H1 (cell line): ENCODE measurements at regions not wholly inside any gene's neighbourhood (a gene's known extent, or its start where the extent isn't known, plus 50 kb on each side); places are given as distances from the start of the nearest gene placed in this dataset.

Source experiments
- CTCF ChIA-PET: fragments of 300-600 bp; sonication (Branson Sonifier 250); formaldehyde crosslinking; loops from one replicate; lab custom pipeline; 2021; ENCODE audit not compliant: partially characterized antibody; lab: Charles Lee
- POLR2A ChIA-PET: fragments of 300-600 bp; sonication (Branson Sonifier 250); formaldehyde crosslinking; loops from one replicate; lab custom pipeline; 2021; ENCODE audit warnings: inconsistent platforms; ENCODE audit not compliant: partially characterized antibody; lab: Charles Lee
- DNase-seq, 2 experiments: peaks; one replicate each; pipeline versions ENCODE4 v3.0.0 to v3.0.0-alpha.2; 2010 to 2022; ENCODE audit warnings: low spot score in 2 of 2, low read depth in 1 of 2, mixed read lengths in 1 of 2
- FAIRE-seq: peaks from 2 replicates; lab custom pipeline; 2011; peaks lifted over from hg19 to GRCh38; lab: Jason Lieb, UNC
- H2AFZ ChIP-seq: 2 replicates; pipeline ENCODE4 v1.8.1; 2012; ENCODE audit warnings: low read length, inconsistent platforms
- H2AK5ac ChIP-seq: 2 replicates; pipeline ENCODE4 v1.6.1; 2013; ENCODE audit warnings: low read depth, low read length
- H2BK120ac ChIP-seq: replicated peaks from 2 replicates; pipeline ENCODE3; 2013; ENCODE audit warnings: low read depth, low read length, inconsistent platforms
- H2BK12ac ChIP-seq: 2 replicates; pipeline ENCODE4 v1.6.1; 2013; ENCODE audit warnings: low read depth, low read length
- H2BK15ac ChIP-seq: 2 replicates; pipeline ENCODE4 v1.6.1; 2013; ENCODE audit warnings: low read length
- H2BK20ac ChIP-seq: 2 replicates; pipeline ENCODE4 v1.6.1; 2013; ENCODE audit warnings: low read length
- H2BK5ac ChIP-seq: 2 replicates; pipeline ENCODE4 v1.6.1; 2013; ENCODE audit warnings: low read depth, low read length
- H3K14ac ChIP-seq: 2 replicates; pipeline ENCODE4 v1.6.1; 2013; ENCODE audit warnings: inconsistent platforms; ENCODE audit not compliant: insufficient read length
- H3K18ac ChIP-seq: 2 replicates; pipeline ENCODE4 v1.6.1; 2013; ENCODE audit warnings: low read length; ENCODE audit errors: extremely low read depth
- H3K23ac ChIP-seq: 2 replicates; pipeline ENCODE4 v1.6.1; 2013; ENCODE audit warnings: inconsistent platforms; ENCODE audit not compliant: insufficient read length
- H3K23me2 ChIP-seq: 2 replicates; pipeline ENCODE4 v1.6.1; 2013; ENCODE audit warnings: low read depth, low read length
- H3K27ac ChIP-seq: 2 replicates; pipeline ENCODE4 v1.6.1; 2011; ENCODE audit warnings: low read depth, low read length, inconsistent platforms
- H3K27me3 ChIP-seq, 4 experiments: replicated peaks in 1 of 4; 1 replicate in 1 of 4; 2 replicates in 3 of 4; pipeline versions ENCODE4 v1.6.1 to v1.8.1; 2011 to 2013; ENCODE audit warnings: low read length in 3 of 4, mild to moderate bottlenecking in 3 of 4, inconsistent platforms in 2 of 4, mixed read lengths in 2 of 4, moderate library complexity in 1 of 4; ENCODE audit not compliant: control insufficient read depth in 3 of 4, insufficient read depth in 3 of 4; ENCODE audit errors: extremely low read depth in 1 of 4
- H3K36me3 ChIP-seq, 4 experiments: 2 replicates each; pipeline versions ENCODE4 v1.6.1 to v1.8.1; 2011 to 2013; ENCODE audit warnings: mild to moderate bottlenecking in 4 of 4, low read length in 3 of 4, moderate library complexity in 2 of 4, control low read depth in 1 of 4, inconsistent platforms in 1 of 4; ENCODE audit not compliant: insufficient read depth in 4 of 4, control insufficient read depth in 2 of 4
- H3K4ac ChIP-seq: replicated peaks from 2 replicates; pipeline ENCODE3; 2013; ENCODE audit warnings: low read length, low read depth, mixed read lengths, inconsistent platforms; ENCODE audit not compliant: insufficient read length
- H3K4me1 ChIP-seq, 4 experiments: replicated peaks in 1 of 4; 1 replicate in 1 of 4; 2 replicates in 3 of 4; pipeline versions ENCODE4 v1.6.1 to v1.8.1; 2011 to 2013; ENCODE audit warnings: low read length in 3 of 4, inconsistent platforms in 2 of 4, mixed read lengths in 1 of 4; ENCODE audit not compliant: insufficient read depth in 4 of 4, control insufficient read depth in 3 of 4
- H3K4me2 ChIP-seq, 2 experiments: 2 replicates each; pipeline versions ENCODE4 v1.6.1 to v1.8.1; 2011 to 2013; ENCODE audit warnings: low read depth in 2 of 2, low read length in 2 of 2, control low read depth in 1 of 2, inconsistent platforms in 1 of 2, mild to moderate bottlenecking in 1 of 2; ENCODE audit not compliant: insufficient read depth in 1 of 2
- H3K4me3 ChIP-seq, 4 experiments: fragments of 200-600, 300-600 bp in 1 of 4; sonication (generic), shearing (Covaris generic), sonication (Bioruptor Twin) in 1 of 4; 2 replicates each; pipeline versions ENCODE4 v1.5.1 to v1.8.1; 2011 to 2016; ENCODE audit warnings: low read length in 4 of 4, low read depth in 3 of 4, control low read depth in 2 of 4, inconsistent platforms in 2 of 4, mild to moderate bottlenecking in 2 of 4, mixed read lengths in 1 of 4, moderate library complexity in 1 of 4; ENCODE audit not compliant: insufficient read depth in 2 of 4; ENCODE audit errors: extremely low read depth in 1 of 4
- H3K56ac ChIP-seq: replicated peaks from 2 replicates; pipeline ENCODE3; 2013; ENCODE audit warnings: low read depth, mild to moderate bottlenecking, mixed read lengths, low read length, inconsistent platforms; ENCODE audit not compliant: insufficient read length
- H3K79me1 ChIP-seq: 2 replicates; pipeline ENCODE4 v1.6.1; 2013; ENCODE audit warnings: low read depth, low read length, control low read depth
- H3K79me2 ChIP-seq, 2 experiments: 2 replicates each; pipeline versions ENCODE4 v1.6.1 to v1.8.1; 2012 to 2013; ENCODE audit warnings: low read length in 2 of 2, mild to moderate bottlenecking in 2 of 2, inconsistent platforms in 1 of 2; ENCODE audit not compliant: insufficient read depth in 2 of 2, control insufficient read depth in 1 of 2
- H3K9ac ChIP-seq, 4 experiments: replicated peaks in 1 of 4; 1 replicate in 1 of 4; 2 replicates in 3 of 4; pipeline versions ENCODE4 v1.6.1 to v1.8.1; 2011 to 2013; ENCODE audit warnings: low read depth in 3 of 4, low read length in 3 of 4, control low read depth in 2 of 4, mild to moderate bottlenecking in 2 of 4, moderate library complexity in 2 of 4, inconsistent platforms in 1 of 4; ENCODE audit errors: extremely low read depth in 1 of 4
- H3K9me3 ChIP-seq, 2 experiments: 2 replicates each; pipeline versions ENCODE4 v1.6.1 to v1.8.1; 2012 to 2013; ENCODE audit warnings: mild to moderate bottlenecking in 2 of 2, moderate library complexity in 2 of 2, control low read depth in 1 of 2, inconsistent platforms in 1 of 2, low read depth in 1 of 2, low read length in 1 of 2, mixed read lengths in 1 of 2; ENCODE audit not compliant: insufficient read depth in 2 of 2
- H4K20me1 ChIP-seq, 2 experiments: replicated peaks in 1 of 2; 2 replicates each; pipeline versions ENCODE3 to v1.8.1; 2011 to 2013; ENCODE audit warnings: inconsistent platforms in 2 of 2, low read length in 2 of 2, mild to moderate bottlenecking in 1 of 2; ENCODE audit not compliant: insufficient read depth in 2 of 2, control insufficient read depth in 1 of 2
- H4K5ac ChIP-seq: 2 replicates; pipeline ENCODE4 v1.6.1; 2013; ENCODE audit warnings: low read length, low read depth, mixed read lengths, inconsistent platforms; ENCODE audit not compliant: insufficient read length
- H4K8ac ChIP-seq: 2 replicates; pipeline ENCODE4 v1.8.0; 2013; ENCODE audit warnings: mild to moderate bottlenecking, moderate library complexity, low read length, inconsistent platforms; ENCODE audit not compliant: insufficient read depth; ENCODE audit errors: extremely low read depth
- H4K91ac ChIP-seq: replicated peaks from 2 replicates; pipeline ENCODE3; 2013; ENCODE audit warnings: low read length, mixed read lengths, inconsistent platforms; ENCODE audit not compliant: insufficient read length
- WGBS, 2 experiments: shearing (Covaris generic) in 1 of 2; methylation state at CpG; one replicate each; pipeline versions ENCODE4 v1.1.6 to v1.1.7; 2013 to 2015; ENCODE audit warnings: low lambda C conversion rate in 2 of 2, mixed read lengths in 2 of 2, inconsistent platforms in 1 of 2, low coverage in 1 of 2, missing lambda C conversion rate in 1 of 2; ENCODE audit not compliant: insufficient replicate concordance in 2 of 2, insufficient coverage in 1 of 2, insufficient read length in 1 of 2; ENCODE audit errors: extremely low coverage in 1 of 2, missing lambda C conversion rate in 1 of 2; 5-methylcytosine and 5-hydroxymethylcytosine counted together

- no peak overlapping the region for H3K14ac ChIP-seq
- no peak overlapping the region for H3K4ac ChIP-seq
- H2BK15ac ChIP-seq = no peak overlapping the region
- 95% methylated on average over 5 of the region's 5 CpGs; no CpG with 5 or more reads in 1 of the 2 experiments for WGBS, 2 experiments
- H3K27me3 ChIP-seq = no peaks in the 10 kb centered on the region; a peak in 1 of 7 replicates
- DNase-seq (no peak), FAIRE-seq (no peak)
- H3K4me2 ChIP-seq = no peak overlapping the region
- no peak overlapping the region for H3K27ac ChIP-seq
- no peaks in the 10 kb centered on the region for H3K23me2 ChIP-seq
- no peaks in the 10 kb centered on the region for H3K79me2 ChIP-seq
- no peak overlapping the region for H4K91ac ChIP-seq
- no peak overlapping the region for H3K4me3 ChIP-seq
- peaks cover under 1 to 2% (median 1%) of the 10 kb centered on the region in 4 experiments; a peak in 5 of 7 replicates for H3K4me1 ChIP-seq
- no peak overlapping the region for H3K9ac ChIP-seq
- ChIA-PET POLR2A (no interaction called here), CTCF (no interaction called here)
- no peak overlapping the region for H3K18ac ChIP-seq
- H4K20me1 ChIP-seq = no peaks in the 10 kb centered on the region
- 0 out of 2 replicates have a peak overlapping the region, but pooled peaks have one; percentile 7 for H2BK12ac ChIP-seq
- 0 out of 4 replicates have a peak, but pooled peaks cover 0 to 2% of the 10 kb centered on the region in 2 experiments for H3K9me3 ChIP-seq
- H4K8ac ChIP-seq = no peak overlapping the region
- H3K79me1 ChIP-seq = no peaks in the 10 kb centered on the region
- H4K5ac ChIP-seq = no peak overlapping the region
- H2BK120ac ChIP-seq = no peak overlapping the region
- no peak overlapping the region for H2BK20ac ChIP-seq
- H3K56ac ChIP-seq = no peak overlapping the region
- H3K23ac ChIP-seq = no peak overlapping the region
- H2AK5ac ChIP-seq = no peak overlapping the region
- H2BK5ac ChIP-seq = no peak overlapping the region
- no peak overlapping the region for H2AFZ ChIP-seq
- H3K36me3 ChIP-seq = no peaks in the 10 kb centered on the region
Observed at GRCh38 chr1:38297842-38298241, 251.2 kb upstream of the POU3F1 start.
